ENCODE measurements at regions not wholly inside any gene's neighbourhood (a gene's known extent, or its start where the extent isn't known, plus 50 kb on each side); places are given as distances from the start of the nearest gene placed in this dataset.
"Not testable (repeated sequence)": the region's sequence is repeated elsewhere in the genome, so short reads cannot be mapped to it uniquely, and the experiment has no call there.

- no peak for DNase-seq (ENCODE audit: low spot score)
Measured at GRCh38 chr12:33187409-33187808, 252.2 kb downstream of the SYT10 start.

GRCh38 chr12:33184161-33184560 is 255.5 kb downstream of the SYT10 start:
- DNase-seq (ENCODE audit: low spot score): no peak

- DNase-seq (ENCODE audit: low spot score): no peak
Measured at GRCh38 chr12:33182485-33182884, 257.1 kb downstream of the SYT10 start.

DNA sequence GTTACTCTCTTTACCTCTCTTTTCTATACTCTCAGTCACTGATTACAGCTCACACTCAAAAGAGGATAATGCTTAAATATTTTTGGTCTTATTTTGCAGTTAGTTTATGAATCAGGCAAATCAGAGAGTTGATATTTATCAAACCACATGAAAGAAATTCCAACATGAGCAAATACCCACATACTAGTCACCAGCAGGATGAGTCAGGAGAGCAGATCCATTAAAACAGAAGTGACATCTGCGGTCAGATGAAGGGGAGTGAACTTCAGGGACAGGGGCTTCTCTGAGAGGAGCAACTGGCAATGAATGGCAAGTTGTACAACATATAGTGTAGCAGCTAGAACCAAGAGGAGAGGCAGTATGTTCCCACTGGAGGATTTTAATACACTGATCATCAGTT is 258.7 kb downstream of the SYT10 start:
- DNase-seq (ENCODE audit: low spot score): peak; percentile 71

DNA sequence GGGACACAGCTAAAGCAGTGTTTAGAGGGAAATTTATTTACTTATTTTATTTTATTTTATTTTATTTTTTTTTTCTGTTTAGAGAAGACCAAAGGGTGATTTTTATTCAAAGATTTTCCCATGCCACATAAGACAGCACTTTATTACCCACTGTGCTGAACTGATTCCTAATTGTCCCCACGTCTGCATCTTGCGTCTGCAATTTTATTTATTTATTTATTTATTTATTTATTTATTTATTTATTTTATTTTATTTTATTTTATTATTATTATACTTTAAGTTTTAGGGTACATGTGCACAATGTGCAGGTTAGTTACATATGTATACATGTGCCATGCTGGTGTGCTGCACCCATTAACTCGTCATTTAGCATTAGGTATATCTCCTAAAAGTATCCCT is 269.7 kb upstream of the PKP2 start:
- not testable (repeated sequence) for DNase-seq (ENCODE audit: low spot score)

DNA sequence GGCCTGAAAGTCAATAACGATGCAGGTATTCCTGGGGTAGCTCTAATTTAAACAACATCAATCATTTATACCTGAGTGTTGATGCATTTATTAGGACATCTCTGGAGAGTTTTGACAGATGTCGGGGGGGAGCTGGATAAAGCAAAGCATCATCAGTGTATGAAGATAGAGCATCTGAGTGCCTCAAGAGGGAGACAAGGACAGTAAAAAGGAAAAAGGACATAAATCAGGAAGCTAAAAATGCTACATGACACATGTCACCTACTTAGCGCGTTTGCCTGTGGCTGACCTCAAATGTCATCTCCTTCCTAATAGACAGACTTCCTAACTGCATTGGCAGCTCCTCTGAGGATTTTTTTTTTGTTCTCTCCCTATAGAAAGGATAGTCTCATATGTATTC is 259.5 kb upstream of the PKP2 start:
- no peak for DNase-seq (ENCODE audit: low spot score)

- not testable (repeated sequence) for DNase-seq (ENCODE audit: low spot score)
Measured at GRCh38 chr12:33147292-33147691, 250.7 kb upstream of the PKP2 start.

- DNase-seq (ENCODE audit: low spot score): no peak
Measured at GRCh38 chr12:33129500-33129899, 232.9 kb upstream of the PKP2 start.

GRCh38 chr12:33125755-33126154 is 229.2 kb upstream of the PKP2 start:
- no peak for DNase-seq (ENCODE audit: low spot score)

DNA sequence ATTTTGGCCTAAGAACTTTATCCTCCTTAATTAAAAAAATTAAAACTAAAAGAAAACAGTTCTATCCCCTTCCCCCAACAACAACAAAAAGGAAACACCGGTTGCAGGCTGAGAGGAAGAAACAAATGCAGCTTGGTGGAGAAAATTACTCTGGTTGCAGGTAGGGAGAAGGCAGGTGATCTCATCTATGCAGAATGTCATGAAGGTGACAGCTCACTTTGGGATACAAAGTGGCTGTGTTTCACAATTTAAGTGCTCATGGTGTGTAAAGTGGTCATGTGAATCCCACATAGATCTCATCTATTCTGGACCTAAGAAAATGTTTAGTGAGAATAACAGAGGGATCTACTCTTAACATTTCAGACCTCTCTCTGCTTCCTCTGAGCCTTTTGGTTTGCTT is 219.7 kb upstream of the PKP2 start:
- DNase-seq (ENCODE audit: low spot score): no peak

GRCh38 chr12:33115716-33116115 is 219.1 kb upstream of the PKP2 start:
- DNase-seq (ENCODE audit: low spot score): no peak

DNA sequence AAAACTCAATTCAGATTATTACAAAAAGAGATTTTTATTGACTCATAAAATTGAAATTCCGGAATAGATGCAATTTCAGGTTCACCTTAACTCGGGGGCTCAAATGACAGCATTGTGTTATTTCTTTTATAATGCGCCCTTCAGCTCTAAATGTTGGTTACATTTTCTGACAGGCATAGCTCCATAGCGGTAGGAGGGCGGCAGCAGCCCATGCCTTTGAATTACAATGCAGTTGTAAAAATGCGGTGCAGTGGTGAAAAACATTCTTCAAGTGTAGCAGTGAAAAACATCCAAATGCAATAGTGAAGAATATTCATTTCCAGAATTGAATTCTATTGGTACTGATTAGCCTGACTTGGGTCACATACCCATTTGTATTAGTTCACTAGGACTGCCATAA is 215.3 kb upstream of the PKP2 start:
- DNase-seq (ENCODE audit: low spot score): no peak

DNA sequence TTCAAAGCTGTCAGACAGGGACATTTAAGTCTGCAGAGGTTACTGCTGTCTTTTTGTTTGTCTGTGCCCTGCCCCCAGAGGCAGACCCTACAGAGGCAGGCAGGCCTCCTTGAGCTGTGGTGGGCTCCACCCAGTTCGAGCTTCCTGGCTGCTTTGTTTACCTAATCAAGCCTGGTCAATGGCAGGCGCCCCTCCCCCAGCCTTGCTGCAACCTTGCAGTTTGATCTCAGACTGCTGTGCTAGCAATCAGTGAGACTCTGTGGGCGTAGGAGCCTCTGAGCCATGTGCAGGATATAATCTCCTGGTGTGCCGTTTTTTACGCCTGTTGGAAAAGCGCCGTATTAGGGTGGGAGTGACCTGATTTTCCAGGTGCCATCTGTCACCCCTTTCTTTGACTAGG is 211.2 kb upstream of the PKP2 start:
- not testable (repeated sequence) for DNase-seq (ENCODE audit: low spot score)

DNA sequence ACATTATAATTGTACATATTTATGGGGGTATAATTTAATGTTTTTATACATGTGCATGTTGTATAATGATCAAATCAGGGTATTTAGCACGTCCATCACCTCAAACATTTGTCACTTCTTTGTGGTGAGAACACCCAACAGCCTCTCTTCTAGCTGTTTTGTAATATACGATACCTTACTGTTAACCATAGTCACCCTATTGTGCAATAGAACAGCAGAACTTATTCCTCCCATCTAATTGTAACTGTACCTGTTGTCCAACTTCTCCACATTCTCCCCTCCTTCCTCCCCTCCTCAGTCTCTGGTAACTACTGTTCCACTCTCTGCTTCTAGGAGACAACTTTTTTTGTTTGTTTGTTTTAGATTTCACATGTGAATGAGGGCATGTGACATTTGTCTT is 197.0 kb upstream of the PKP2 start:
- DNase-seq (ENCODE audit: low spot score): no peak

GRCh38 chr12:33087876-33088275 is 191.3 kb upstream of the PKP2 start:
- DNase-seq (ENCODE audit: low spot score): not testable (repeated sequence)

- DNase-seq (ENCODE audit: low spot score): not testable (repeated sequence)
Measured at GRCh38 chr12:33076401-33076800, 179.8 kb upstream of the PKP2 start.

DNA sequence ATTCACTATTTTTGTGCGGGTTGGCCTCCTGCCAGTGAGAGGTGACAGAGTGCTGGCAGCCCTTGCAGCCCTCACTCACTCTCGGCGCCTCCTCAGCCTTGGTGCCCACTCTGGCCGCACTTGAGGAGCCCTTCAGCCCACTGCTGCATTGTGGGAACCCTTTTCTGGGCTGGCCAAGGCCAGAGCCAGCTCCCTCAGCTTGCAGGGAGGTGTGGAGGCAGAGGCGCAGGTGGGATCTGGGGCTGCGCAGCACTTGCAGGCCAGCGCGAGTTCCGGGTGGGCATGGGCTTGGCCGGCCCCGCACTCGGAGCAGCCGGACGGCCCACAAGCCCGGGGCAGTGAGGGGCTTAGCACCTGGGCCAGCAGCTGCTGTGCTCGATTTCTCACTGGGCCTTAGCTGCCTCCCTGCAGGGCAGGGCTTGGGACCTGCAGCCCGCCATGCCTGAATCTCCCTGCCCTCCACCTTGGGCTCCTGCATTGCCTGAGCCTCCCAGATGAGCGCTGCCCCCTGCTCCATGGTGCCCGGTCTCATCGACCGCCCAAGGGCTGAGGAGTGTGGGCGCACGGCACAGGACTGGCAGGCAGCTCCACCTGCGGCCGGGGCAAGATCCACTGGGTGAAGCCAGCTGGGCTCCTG is 178.7 kb upstream of the PKP2 start:
- not testable (repeated sequence) for DNase-seq (ENCODE audit: low spot score)

GRCh38 chr12:33061844-33062243 is 165.3 kb upstream of the PKP2 start:
- DNase-seq (ENCODE audit: low spot score): no peak

GRCh38 chr12:33054371-33054770 is 157.8 kb upstream of the PKP2 start:
- DNase-seq (ENCODE audit: low spot score): no peak

- no peak for DNase-seq (ENCODE audit: low spot score)
Measured at GRCh38 chr12:33052141-33053051, 155.8 kb upstream of the PKP2 start.

- no peak for DNase-seq (ENCODE audit: low spot score)
Measured at GRCh38 chr12:33047666-33048065, 151.1 kb upstream of the PKP2 start.

GRCh38 chr12:33044447-33044846 is 147.9 kb upstream of the PKP2 start:
- no peak for DNase-seq (ENCODE audit: low spot score)

- no peak for DNase-seq (ENCODE audit: low spot score)
Measured at GRCh38 chr12:33041562-33041961, 145.0 kb upstream of the PKP2 start.
